ENCODE measurements at regions not wholly inside any gene's neighbourhood (a gene's known extent, or its start where the extent isn't known, plus 50 kb on each side); places are given as distances from the start of the nearest gene placed in this dataset.

GRCh38 chr6:98458708-98459107 lies 375.7 kb upstream of the POU3F2 start:
- ATAC-seq (no peak), DNase-seq (no peak)
- H3K9me3 ChIP-seq = no peaks in the 10 kb centered on the region
- H3K4me3 ChIP-seq = no peak overlapping the region
- no peaks in the 10 kb centered on the region for H3K36me3 ChIP-seq
- WGBS, 4 donors = 77 to 86% (median 81%) methylated on average over 2 of the region's 2 CpGs
- no peaks in the 10 kb centered on the region for H3K4me1 ChIP-seq
- no peak overlapping the region for H3K27ac ChIP-seq
- intact Hi-C loops (cut with DNase I) = no loop called here
- no peaks in the 10 kb centered on the region for H3K27me3 ChIP-seq
- no peak for TF ChIP-seq CTCF (IDR thresholded peaks at IDR 0.05)

DNA sequence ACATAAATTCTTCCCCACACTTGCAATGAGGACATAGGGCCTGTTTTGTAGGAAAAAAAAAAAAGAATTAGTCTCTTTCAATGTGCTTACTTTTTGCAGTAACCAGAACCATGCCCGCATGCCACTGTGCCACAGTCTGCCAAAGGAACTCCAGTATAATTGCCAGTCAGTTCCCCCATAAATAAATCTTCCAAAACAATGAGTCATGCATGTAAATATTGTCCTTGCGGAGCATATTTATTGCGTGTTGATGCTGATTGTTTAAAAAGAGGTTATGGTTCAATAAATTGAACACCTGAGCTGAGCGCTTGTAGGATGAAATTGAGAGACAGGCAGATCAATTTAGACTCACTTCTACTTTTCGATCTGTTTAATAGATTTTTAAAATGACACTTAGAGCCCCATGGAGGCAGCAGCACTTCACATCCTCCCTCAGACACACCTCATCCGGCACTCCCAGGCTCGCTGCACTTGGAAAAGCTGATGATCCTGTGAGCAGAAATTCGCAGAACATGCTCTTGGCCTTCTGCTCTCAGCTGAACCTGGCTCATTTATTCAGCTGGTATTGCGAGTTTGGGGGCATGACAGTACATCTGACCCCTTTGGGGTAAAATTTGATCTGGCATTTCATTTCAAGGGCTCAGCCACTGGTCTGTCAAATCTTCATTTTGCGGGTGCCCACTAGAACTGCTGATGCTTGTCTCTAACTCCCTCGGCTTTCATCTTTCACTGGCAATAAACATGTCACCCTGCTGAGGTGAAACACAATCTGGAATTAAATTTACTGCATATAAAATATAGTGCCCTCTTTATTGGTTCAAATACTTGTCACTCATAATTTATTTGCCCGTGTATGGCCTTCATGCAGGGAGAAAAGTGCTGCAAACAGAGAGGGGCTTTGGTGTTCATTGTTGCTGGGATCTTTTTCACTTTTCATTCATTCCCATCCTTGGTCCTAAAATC lies 371.1 kb upstream of the POU3F2 start:
- Histone ChIP-seq H3K27ac (no peak overlapping the region), H3K4me1 (no peaks in the 10 kb centered on the region), H3K4me3 (no peak overlapping the region), H3K36me3 (no peaks in the 10 kb centered on the region), H3K27me3 (no peaks in the 10 kb centered on the region), H3K9me3 (peaks cover 0 to 2% (median 0%) of the 10 kb centered on the region in 12 donors)
- WGBS, 4 donors = 82 to 85% (median 82%) methylated on average over 12 of the region's 12 CpGs
- no peak for ATAC-seq
- no peak for TF ChIP-seq POLR2A (IDR thresholded peaks at IDR 0.05)
- no peak for TF ChIP-seq CTCF (IDR thresholded peaks at IDR 0.05)
- DNase-seq = no peak
- intact Hi-C loops (cut with DNase I) = no loop called here

- intact Hi-C loops (cut with DNase I) = no loop called here
- Histone ChIP-seq H3K4me3 (no peak overlapping the region), H3K27ac (no peak overlapping the region), H3K4me1 (no peaks in the 10 kb centered on the region), H3K9me3 (peaks cover 0 to 14% (median 2%) of the 10 kb centered on the region in 12 donors), H3K27me3 (no peaks in the 10 kb centered on the region), H3K36me3 (no peaks in the 10 kb centered on the region)
- WGBS, 4 donors = 45 to 62% (median 52%) methylated on average over 2 of the region's 2 CpGs
- DNase-seq (no peak), ATAC-seq (no peak)
- TF ChIP-seq POLR2A (IDR thresholded peaks at IDR 0.05) (no peak), CTCF (IDR thresholded peaks at IDR 0.05) (no peak)
Measured at GRCh38 chr6:98467091-98467490, 367.3 kb upstream of the POU3F2 start.

- TF ChIP-seq POLR2A (IDR thresholded peaks at IDR 0.05) (no peak), CTCF (IDR thresholded peaks at IDR 0.05) (no peak)
- H3K4me3 ChIP-seq = no peak overlapping the region
- H3K4me1 ChIP-seq = no peaks in the 10 kb centered on the region
- intact Hi-C loops (cut with DNase I) = no loop called here
- no peak overlapping the region for H3K27ac ChIP-seq
- peaks cover 0 to 17% (median 2%) of the 10 kb centered on the region in 12 donors for H3K9me3 ChIP-seq
- no peaks in the 10 kb centered on the region for H3K27me3 ChIP-seq
- DNase-seq (no peak), ATAC-seq (no peak)
- 28 to 52% (median 42%) methylated on average over 3 of the region's 3 CpGs for WGBS, 4 donors
- H3K36me3 ChIP-seq = no peaks in the 10 kb centered on the region
Measured at GRCh38 chr6:98467902-98468301, 366.5 kb upstream of the POU3F2 start.
